DOHH2 (cell line): ENCODE measurements at regions not wholly inside any gene's neighbourhood (a gene's known extent, or its start where the extent isn't known, plus 50 kb on each side); places are given as distances from the start of the nearest gene placed in this dataset.

Experiments used
- CTCF ChIP-seq: fragments of 200-600 bp; sonication (generic); IDR thresholded peaks from one replicate; pipeline ENCODE4 v1.5.1; 2014; ENCODE audit warnings: antibody characterized with exemption, mild to moderate bottlenecking, low read depth, low read length; ENCODE audit not compliant: poor library complexity, severe bottlenecking
- EZH2phosphoT487 ChIP-seq: fragments of 200-600 bp; sonication (generic); IDR thresholded peaks from 2 replicates; pipeline ENCODE4 v1.6.1; 2017; ENCODE audit warnings: borderline replicate concordance, mild to moderate bottlenecking, antibody characterized with exemption, low read length, moderate library complexity, mixed read lengths

GRCh38 chr9:85466834-85467233 is 274.9 kb downstream of the AGTPBP1 start:
- TF ChIP-seq CTCF (no peak), EZH2phosphoT487 (no peak)
